Upper lobe of left lung (tissue), 4 donors: ENCODE measurements at regions not wholly inside any gene's neighbourhood (a gene's known extent, or its start where the extent isn't known, plus 50 kb on each side); places are given as distances from the start of the nearest gene placed in this dataset.

Experiments used
- EP300 ChIP-seq, 4 donors: sonication (generic); formaldehyde crosslinking; IDR thresholded peaks; one replicate each; pipeline ENCODE4 v1.5.1; 2017; ENCODE audit warnings: antibody characterized with exemption in 4 of 4, control low read depth in 2 of 4
- POLR2A ChIP-seq, 4 donors: fragments of 450-650 bp; IDR thresholded peaks; one replicate each; pipeline ENCODE4 v1.5.1; 2016 to 2017; ENCODE audit warnings: antibody characterized with exemption in 4 of 4, mild to moderate bottlenecking in 2 of 4
- POLR2AphosphoS5 ChIP-seq, 2 donors: sonication (generic); formaldehyde crosslinking; IDR thresholded peaks; one replicate each; pipeline ENCODE4 v1.5.1; 2017; ENCODE audit warnings: antibody characterized with exemption in 2 of 2
- TF ChIP-seq, protein P1 (sequence below), 6 experiments: fragments of 450-650 bp in 4 of 6; fragments of 200-600 bp in 2 of 6; sonication (generic) in 2 of 6; IDR thresholded peaks; one replicate each; pipeline ENCODE4 v1.5.1; 2016 to 2019; ENCODE audit warnings: antibody characterized with exemption in 6 of 6

DNA sequence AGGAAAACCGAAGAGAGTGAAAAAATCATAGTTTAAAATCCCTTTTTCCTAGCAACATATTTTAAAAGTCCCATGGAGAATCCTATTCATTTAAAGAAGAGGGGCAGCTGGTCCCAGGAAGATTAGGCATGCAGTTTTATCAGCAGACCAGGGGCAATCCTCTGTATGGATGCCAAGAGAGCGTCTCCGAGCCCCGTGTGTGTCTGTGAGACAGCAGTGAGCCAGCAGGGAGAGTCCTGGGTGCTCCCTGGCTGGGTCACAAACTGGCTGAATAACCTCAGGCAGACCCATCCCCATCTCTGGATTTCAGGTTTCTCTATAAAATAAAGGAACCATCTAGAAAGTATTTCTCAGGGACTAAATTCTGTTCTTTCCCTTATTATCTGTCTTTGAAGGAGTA lies 128.2 kb upstream of the RIOK3 start:
- no peak for TF ChIP-seq POLR2A (IDR thresholded peaks at IDR 0.05)
- TF ChIP-seq, protein P1, sequence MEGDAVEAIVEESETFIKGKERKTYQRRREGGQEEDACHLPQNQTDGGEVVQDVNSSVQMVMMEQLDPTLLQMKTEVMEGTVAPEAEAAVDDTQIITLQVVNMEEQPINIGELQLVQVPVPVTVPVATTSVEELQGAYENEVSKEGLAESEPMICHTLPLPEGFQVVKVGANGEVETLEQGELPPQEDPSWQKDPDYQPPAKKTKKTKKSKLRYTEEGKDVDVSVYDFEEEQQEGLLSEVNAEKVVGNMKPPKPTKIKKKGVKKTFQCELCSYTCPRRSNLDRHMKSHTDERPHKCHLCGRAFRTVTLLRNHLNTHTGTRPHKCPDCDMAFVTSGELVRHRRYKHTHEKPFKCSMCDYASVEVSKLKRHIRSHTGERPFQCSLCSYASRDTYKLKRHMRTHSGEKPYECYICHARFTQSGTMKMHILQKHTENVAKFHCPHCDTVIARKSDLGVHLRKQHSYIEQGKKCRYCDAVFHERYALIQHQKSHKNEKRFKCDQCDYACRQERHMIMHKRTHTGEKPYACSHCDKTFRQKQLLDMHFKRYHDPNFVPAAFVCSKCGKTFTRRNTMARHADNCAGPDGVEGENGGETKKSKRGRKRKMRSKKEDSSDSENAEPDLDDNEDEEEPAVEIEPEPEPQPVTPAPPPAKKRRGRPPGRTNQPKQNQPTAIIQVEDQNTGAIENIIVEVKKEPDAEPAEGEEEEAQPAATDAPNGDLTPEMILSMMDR (IDR thresholded peaks at IDR 0.05) = no peak
- TF ChIP-seq POLR2AphosphoS5 (IDR thresholded peaks at IDR 0.05) = no peak
- TF ChIP-seq EP300 (IDR thresholded peaks at IDR 0.05) = no peak
